ENCODE measurements at regions not wholly inside any gene's neighbourhood (a gene's known extent, or its start where the extent isn't known, plus 50 kb on each side); places are given as distances from the start of the nearest gene placed in this dataset.

GRCh38 chr1:58135821-58136321, 410.7 kb downstream of the OMA1 start:
- no peak for TF ChIP-seq CTCF (conservative IDR thresholded peaks at IDR 0.05)
- Mint-ChIP-seq H3K4me3 (no peak overlapping the region), H3K36me3 (no peaks in the 10 kb centered on the region), H3K4me1 (ENCODE audit: unreplicated experiment) (no peaks in the 10 kb centered on the region), H3K27me3 (peaks cover 41% of the 10 kb centered on the region), H3K9me3 (peaks cover 23% of the 10 kb centered on the region), H3K27ac (no peak overlapping the region)
- DNase-seq (ENCODE audit: extremely low spot score, unreplicated experiment), result no peak

- no peak for TF ChIP-seq CTCF (conservative IDR thresholded peaks at IDR 0.05)
- Mint-ChIP-seq H3K36me3 (no peaks in the 10 kb centered on the region), H3K27ac (no peak overlapping the region), H3K27me3 (peaks cover 23% of the 10 kb centered on the region), H3K4me3 (no peak overlapping the region), H3K4me1 (ENCODE audit: unreplicated experiment) (no peaks in the 10 kb centered on the region), H3K9me3 (peaks cover 4% of the 10 kb centered on the region)
- no peak for DNase-seq (ENCODE audit: extremely low spot score, unreplicated experiment)
Measured at GRCh38 chr1:58133562-58133961, 413.0 kb downstream of the OMA1 start.

- Mint-ChIP-seq H3K4me3 (no peak overlapping the region), H3K27ac (no peak overlapping the region), H3K36me3 (no peaks in the 10 kb centered on the region), H3K27me3 (peaks cover 5% of the 10 kb centered on the region), H3K4me1 (ENCODE audit: unreplicated experiment) (no peaks in the 10 kb centered on the region), H3K9me3 (no peaks in the 10 kb centered on the region)
- TF ChIP-seq CTCF (conservative IDR thresholded peaks at IDR 0.05), result no peak
- no peak for DNase-seq (ENCODE audit: extremely low spot score, unreplicated experiment)
Measured at GRCh38 chr1:58123051-58123450, 423.5 kb downstream of the OMA1 start.

GRCh38 chr1:58119971-58120370, 426.6 kb downstream of the OMA1 start:
- TF ChIP-seq CTCF (conservative IDR thresholded peaks at IDR 0.05), result no peak
- Mint-ChIP-seq H3K4me1 (ENCODE audit: unreplicated experiment) (no peaks in the 10 kb centered on the region), H3K27me3 (peaks cover 5% of the 10 kb centered on the region), H3K4me3 (no peak overlapping the region), H3K36me3 (no peaks in the 10 kb centered on the region), H3K9me3 (no peaks in the 10 kb centered on the region), H3K27ac (no peak overlapping the region)
- DNase-seq (ENCODE audit: extremely low spot score, unreplicated experiment), result no peak

- no peak for TF ChIP-seq CTCF (conservative IDR thresholded peaks at IDR 0.05)
- Mint-ChIP-seq H3K9me3 (peaks cover 8% of the 10 kb centered on the region), H3K27ac (no peak overlapping the region)
Measured at GRCh38 chr1:58116284-58116683, 430.2 kb downstream of the OMA1 start.

GRCh38 chr1:58109646-58110200, 436.8 kb downstream of the OMA1 start:
- Mint-ChIP-seq H3K27ac (no peak overlapping the region), H3K27me3 (peaks cover 4% of the 10 kb centered on the region), H3K4me3 (no peak overlapping the region), H3K9me3 (peaks cover 6% of the 10 kb centered on the region), H3K4me1 (ENCODE audit: unreplicated experiment) (no peaks in the 10 kb centered on the region), H3K36me3 (no peaks in the 10 kb centered on the region)
- TF ChIP-seq CTCF (conservative IDR thresholded peaks at IDR 0.05), result no peak
- no peak for DNase-seq (ENCODE audit: extremely low spot score, unreplicated experiment)

More at GRCh38 chr1:58116284-58116683, 430.2 kb downstream of the OMA1 start:
- Mint-ChIP-seq H3K4me3 (no peak overlapping the region), H3K4me1 (ENCODE audit: unreplicated experiment) (no peaks in the 10 kb centered on the region), H3K36me3 (no peaks in the 10 kb centered on the region), H3K27me3 (peaks cover 6% of the 10 kb centered on the region)
- DNase-seq (ENCODE audit: extremely low spot score, unreplicated experiment), result no peak
